Left renal cortex interstitium (tissue), 4 donors: ENCODE measurements at regions not wholly inside any gene's neighbourhood (a gene's known extent, or its start where the extent isn't known, plus 50 kb on each side); places are given as distances from the start of the nearest gene placed in this dataset.

ENCODE experiments used
- DNase-seq, 4 donors: peaks; one replicate each; pipeline ENCODE4 v3.0.0-alpha.2; 2013; ENCODE audit warnings: low read depth in 4 of 4, low spot score in 2 of 4, missing footprints in 1 of 4

GRCh38 chr10:34872820-34873219, 57.7 kb upstream of the PARD3 start:
- no peak for DNase-seq

GRCh38 chr10:34869135-34869836, 54.2 kb upstream of the PARD3 start:
- DNase-seq: no peak

- DNase-seq: no peak
Measured at GRCh38 chr10:34868589-34868988, 53.5 kb upstream of the PARD3 start.

GRCh38 chr10:34866848-34867247, 51.8 kb upstream of the PARD3 start:
- DNase-seq: no peak
